Upper lobe of right lung (tissue), 1 donor: ENCODE measurements at regions not wholly inside any gene's neighbourhood (a gene's known extent, or its start where the extent isn't known, plus 50 kb on each side); places are given as distances from the start of the nearest gene placed in this dataset.

Source experiments
- ATAC-seq: fragments of 200-7000 bp; cut with Tn5 transposase; one replicate; pipeline ENCODE4 v1.9.1; 2020; ENCODE audit warnings: mild to moderate bottlenecking, moderate library complexity
- DNase-seq: peaks from one replicate; pipeline ENCODE4 v3.0.0-alpha.2; 2020
- H3K27ac ChIP-seq: fragments of 200-600 bp; one replicate; pipeline ENCODE4 v1.8.0; 2022
- H3K27me3 ChIP-seq: fragments of 200-600 bp; one replicate; pipeline ENCODE4 v1.8.0; 2022; ENCODE audit warnings: mild to moderate bottlenecking
- H3K36me3 ChIP-seq: fragments of 200-600 bp; one replicate; pipeline ENCODE4 v1.8.0; 2022
- H3K4me1 ChIP-seq: fragments of 200-600 bp; one replicate; pipeline ENCODE4 v1.8.0; 2022
- H3K4me3 ChIP-seq: fragments of 200-600 bp; one replicate; pipeline ENCODE4 v1.8.0; 2022; ENCODE audit warnings: mild to moderate bottlenecking
- H3K9me3 ChIP-seq: fragments of 200-600 bp; one replicate; pipeline ENCODE4 v1.8.0; 2022
- CTCF ChIP-seq: fragments of 200-600 bp; IDR thresholded peaks from one replicate; pipeline ENCODE4 v1.8.0; 2022; ENCODE audit warnings: antibody characterized with exemption
- intact Hi-C: fragments of 100-400 bp; cut with DNase I; formaldehyde crosslinking; loops from one replicate; pipeline ENCODE4 v1.11.0; 2022
- donor health status: DM: no; HTN: yes; CAD: no; lungs with severe emphysema.

GRCh38 chr16:85245307-85246172 is 133.3 kb upstream of the CIBAR2 start:
- Histone ChIP-seq H3K27me3 (no peaks in the 10 kb centered on the region), H3K4me3 (no peak overlapping the region), H3K27ac (no peak overlapping the region), H3K4me1 (no peaks in the 10 kb centered on the region), H3K36me3 (no peaks in the 10 kb centered on the region), H3K9me3 (no peaks in the 10 kb centered on the region)
- intact Hi-C loops: no loop called here
- peak; percentile 84 for ATAC-seq
- DNase-seq: no peak
- peak; percentile 76 for TF ChIP-seq CTCF

GRCh38 chr16:85246473-85246872 is 134.2 kb upstream of the CIBAR2 start:
- no peak overlapping the region for H3K4me3 ChIP-seq
- TF ChIP-seq CTCF: no peak
- H3K27ac ChIP-seq: no peak overlapping the region
- no peaks in the 10 kb centered on the region for H3K4me1 ChIP-seq
- DNase-seq: no peak
- intact Hi-C loops: no loop called here
- no peak for ATAC-seq
- H3K27me3 ChIP-seq: no peaks in the 10 kb centered on the region
- H3K9me3 ChIP-seq: no peaks in the 10 kb centered on the region
- H3K36me3 ChIP-seq: no peaks in the 10 kb centered on the region

GRCh38 chr16:85246973-85247372 is 134.7 kb upstream of the CIBAR2 start:
- Histone ChIP-seq H3K36me3 (no peaks in the 10 kb centered on the region), H3K4me1 (no peaks in the 10 kb centered on the region), H3K9me3 (no peaks in the 10 kb centered on the region), H3K27me3 (no peaks in the 10 kb centered on the region), H3K4me3 (no peak overlapping the region), H3K27ac (no peak overlapping the region)
- DNase-seq (no peak), ATAC-seq (no peak)
- TF ChIP-seq CTCF: no peak
- intact Hi-C loops: no loop called here

- Histone ChIP-seq H3K4me1 (no peaks in the 10 kb centered on the region), H3K4me3 (no peak overlapping the region), H3K27ac (no peak overlapping the region), H3K27me3 (no peaks in the 10 kb centered on the region), H3K9me3 (no peaks in the 10 kb centered on the region), H3K36me3 (no peaks in the 10 kb centered on the region)
- DNase-seq: no peak
- no peak for TF ChIP-seq CTCF
- intact Hi-C loops: no loop called here
- no peak for ATAC-seq
Observed at GRCh38 chr16:85248342-85248741, 136.1 kb upstream of the CIBAR2 start.

DNA sequence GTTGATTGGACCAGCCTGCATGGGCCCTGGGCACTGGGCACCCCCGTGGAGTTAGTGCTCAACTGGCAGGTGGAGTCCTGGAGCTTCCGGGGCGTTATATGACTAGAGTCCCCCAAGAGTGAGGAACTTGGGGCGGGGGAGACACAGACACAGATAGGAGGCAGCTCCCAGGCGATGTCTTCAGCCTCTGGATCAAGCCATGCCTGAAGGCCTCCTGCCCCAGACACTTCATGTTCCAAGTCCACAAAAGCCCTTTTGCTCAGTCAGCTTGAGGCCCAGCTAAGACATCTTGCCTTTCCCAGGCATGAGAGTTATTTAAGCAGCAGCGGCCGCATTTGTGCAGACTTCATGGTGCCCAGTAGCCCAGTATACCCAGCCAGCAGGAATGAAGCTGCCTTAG is 136.6 kb upstream of the CIBAR2 start:
- intact Hi-C loops: no loop called here
- H3K27ac ChIP-seq: no peak overlapping the region
- H3K36me3 ChIP-seq: no peaks in the 10 kb centered on the region
- no peaks in the 10 kb centered on the region for H3K9me3 ChIP-seq
- DNase-seq (no peak), ATAC-seq (no peak)
- H3K4me1 ChIP-seq: no peaks in the 10 kb centered on the region
- no peaks in the 10 kb centered on the region for H3K27me3 ChIP-seq
- H3K4me3 ChIP-seq: no peak overlapping the region
- no peak for TF ChIP-seq CTCF
